ENCODE measurements at regions not wholly inside any gene's neighbourhood (a gene's known extent, or its start where the extent isn't known, plus 50 kb on each side); places are given as distances from the start of the nearest gene placed in this dataset.

DNA sequence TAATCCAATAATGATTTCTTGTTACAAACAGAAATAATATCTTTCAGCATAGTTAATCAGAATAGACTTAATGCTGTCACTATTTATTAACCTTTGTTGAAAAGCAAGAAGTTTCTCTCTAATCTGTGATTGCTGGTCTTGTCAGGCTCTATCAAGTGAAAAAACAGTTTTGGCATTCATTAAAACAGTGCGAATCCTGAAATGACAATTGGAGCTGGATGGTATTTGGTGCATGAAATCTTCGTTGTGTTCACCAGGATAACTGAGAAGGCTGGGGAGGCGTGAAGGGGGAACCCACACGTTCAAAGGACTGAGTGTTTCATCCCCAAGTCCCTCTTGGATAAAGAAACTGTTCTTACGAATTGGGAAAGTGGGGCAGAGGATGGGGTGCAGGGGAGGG is 190.2 kb upstream of the MYL2 start:
- no peak for DNase-seq (ENCODE audit: low spot score)

DNA sequence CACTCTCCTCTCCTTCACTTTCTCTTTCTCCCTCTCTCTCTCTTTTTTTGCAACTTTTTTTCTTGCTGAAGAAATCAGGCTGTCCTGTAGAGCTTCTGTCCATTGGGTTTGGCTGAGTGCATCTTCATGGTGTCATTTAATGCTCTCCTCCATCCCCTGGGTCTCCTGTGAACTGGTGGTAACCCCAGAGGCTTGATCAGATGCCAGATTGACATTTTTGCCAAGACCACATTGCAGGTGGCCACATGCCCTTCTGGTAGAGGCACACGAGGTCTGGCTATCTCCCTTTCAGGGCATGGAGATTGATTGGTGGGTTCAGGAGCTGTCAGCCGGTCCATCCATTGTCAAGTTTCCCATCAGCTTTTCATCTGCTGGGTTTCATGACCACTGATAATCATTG is 188.3 kb upstream of the MYL2 start:
- DNase-seq (ENCODE audit: low spot score) = no peak

DNA sequence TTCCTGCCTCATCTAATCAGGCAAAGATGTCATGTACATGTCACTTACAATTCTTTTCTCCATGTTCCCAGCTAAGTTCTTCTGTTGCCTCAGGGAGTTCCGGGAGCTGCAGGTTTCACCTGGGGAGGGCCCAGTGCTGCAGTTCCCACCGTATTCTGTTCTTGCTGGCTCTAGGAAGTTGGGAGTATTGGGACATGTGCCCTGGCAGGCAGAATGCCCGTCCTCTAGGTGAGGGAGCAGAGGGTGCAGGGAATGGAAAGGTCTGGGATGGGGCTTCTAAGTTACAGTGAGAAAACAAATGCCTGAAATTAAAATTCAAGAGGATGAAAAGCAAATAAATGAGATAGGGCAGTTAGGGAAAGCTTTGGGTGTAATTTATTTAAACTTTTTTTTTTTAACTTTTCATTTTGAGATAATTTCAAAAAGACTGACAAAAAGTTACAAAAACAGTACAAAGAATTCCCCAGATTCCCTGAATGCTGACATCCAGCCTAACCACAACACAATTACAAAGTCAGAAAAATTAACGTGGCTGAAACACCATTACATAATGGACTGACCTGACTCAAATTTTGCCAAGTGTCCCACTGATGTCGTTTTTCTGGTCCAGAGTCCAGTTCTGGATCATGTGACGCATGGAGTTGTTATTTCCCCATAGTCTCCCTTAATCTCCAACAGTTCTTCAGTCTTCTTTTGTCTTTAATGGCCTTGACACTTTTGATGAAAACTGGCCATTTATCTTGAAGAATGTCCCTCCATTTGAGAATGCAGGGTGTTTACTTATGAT is 187.2 kb upstream of the MYL2 start:
- no peak for DNase-seq (ENCODE audit: low spot score)

DNA sequence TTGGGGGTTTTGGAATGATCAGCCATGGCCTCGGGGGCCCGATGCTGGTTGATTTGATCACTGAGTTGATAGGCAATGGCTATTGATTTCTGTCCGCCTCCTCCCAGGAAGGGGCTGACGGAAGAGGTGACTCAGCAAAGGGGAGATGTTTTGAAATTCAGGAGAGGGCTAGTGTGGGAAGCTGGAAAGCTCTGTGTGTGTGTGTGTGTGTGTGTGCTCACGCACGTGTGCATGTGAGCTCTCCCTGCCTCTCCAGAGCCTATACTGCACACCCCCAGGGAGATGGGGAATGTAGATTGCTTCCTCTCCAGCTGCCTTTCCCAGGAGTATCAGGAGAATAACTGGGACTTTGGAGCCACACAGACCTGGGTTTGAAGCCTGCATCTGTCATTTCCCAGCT is 184.9 kb upstream of the MYL2 start:
- no peak for DNase-seq (ENCODE audit: low spot score)

DNA sequence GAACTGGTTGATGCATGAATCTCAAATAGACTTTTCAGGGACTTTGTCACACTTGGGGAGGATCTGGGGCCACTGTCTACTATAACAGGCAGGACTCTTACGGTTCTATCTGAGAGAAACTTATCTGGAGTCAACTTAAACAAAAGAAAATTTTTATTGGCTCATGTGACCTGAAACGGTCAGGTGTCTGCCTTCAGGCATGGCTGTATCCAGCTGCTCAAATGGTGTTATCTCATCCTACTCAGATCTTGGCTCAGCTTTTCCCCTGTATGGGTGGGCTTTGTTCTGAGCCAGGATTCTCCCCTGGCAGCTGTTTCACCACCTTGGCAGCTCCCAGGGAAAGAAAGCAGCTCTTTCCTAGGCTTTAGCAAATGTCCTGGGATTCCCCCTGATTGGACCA is 183.2 kb upstream of the MYL2 start:
- DNase-seq (ENCODE audit: low spot score) = no peak

DNA sequence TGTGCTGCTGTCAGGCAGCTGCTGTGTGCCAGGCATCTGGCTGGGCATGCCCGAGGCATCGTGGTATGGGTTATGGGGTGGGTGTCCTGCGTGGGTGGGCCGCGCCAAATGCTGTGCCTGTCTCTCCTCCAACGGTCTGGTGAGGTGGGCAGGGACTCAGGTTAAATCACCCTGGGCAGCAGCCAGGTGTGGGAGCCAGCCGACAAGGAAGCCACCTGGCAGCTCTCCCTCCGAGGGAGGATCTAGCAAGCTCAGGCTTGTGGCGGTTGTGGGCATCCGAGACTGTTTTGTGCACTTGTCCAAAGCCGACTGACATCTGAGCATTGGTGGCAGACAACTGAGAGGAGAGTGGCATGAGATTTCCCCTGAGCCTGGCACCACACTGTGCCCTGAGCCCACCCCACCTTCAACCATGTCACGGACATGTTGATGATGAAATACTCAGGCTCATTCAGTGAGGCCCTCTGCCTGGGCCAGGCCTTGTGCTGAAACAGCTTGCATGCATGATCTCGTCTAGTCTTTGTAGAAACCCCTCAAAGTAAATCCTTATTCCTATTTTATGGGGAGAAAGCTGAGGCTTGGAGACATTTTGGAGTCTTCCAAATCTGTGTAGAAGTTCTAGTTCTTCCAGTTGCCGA is 181.8 kb upstream of the MYL2 start:
- no peak for DNase-seq (ENCODE audit: low spot score)

DNA sequence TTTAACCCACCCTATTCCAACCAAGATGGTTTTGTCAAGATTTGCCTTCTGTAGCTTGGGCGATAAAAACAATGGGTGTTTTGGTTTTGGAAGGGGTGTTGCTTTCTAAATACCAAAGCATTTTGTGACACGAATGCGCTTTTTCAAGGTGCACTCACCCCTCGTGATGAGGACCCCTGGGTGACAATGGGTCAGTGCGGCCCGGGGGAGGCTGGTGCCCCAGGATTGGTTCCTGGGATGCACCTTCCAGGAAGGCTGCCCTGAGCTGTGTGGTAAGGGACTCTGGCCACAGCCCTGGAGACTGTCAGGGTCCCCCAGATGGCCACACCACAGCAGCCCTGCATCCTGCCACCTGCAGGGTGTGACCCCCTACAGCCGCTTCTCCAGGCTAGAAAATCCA is 180.6 kb upstream of the MYL2 start:
- no peak for DNase-seq (ENCODE audit: low spot score)

DNA sequence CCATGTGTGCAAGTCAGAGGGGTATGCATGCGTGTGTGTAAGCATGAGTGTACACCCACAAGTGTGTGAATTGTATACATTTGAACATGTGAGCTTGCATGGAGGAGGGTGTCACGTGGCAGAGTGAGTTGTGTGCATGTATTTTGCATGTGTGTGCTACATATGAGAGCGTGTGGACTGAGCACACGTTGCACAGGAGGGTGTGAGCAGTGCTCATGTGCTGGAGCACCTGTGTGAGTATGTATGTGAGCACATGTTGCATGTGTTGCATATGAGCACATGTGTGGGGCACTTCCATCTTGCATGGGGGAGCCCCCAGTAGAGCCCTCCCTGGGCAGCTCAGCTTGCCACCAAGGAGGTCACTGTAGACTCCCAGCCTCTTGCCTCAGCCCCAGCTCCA is 180.2 kb upstream of the MYL2 start:
- no peak for DNase-seq (ENCODE audit: low spot score)

DNA sequence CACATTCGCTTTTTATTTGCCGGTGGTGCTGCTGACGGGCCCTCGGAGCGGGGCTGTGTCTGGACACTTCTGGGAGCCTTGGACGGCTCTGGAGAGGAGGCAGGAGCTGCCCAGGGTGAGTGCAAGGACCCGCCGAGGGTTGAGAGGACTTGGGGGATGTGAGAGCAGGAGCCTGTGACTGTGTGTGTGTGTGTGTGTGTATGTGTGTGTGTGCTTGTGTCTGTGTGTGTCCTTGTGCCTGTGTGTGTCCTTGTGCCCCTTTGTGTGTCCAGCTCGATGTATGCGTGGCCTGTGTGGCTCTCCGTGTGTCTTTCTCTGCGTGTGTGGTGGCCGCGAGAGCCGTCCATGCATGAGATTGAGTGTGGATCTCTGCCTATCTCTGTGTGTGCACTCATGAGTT is 179.6 kb upstream of the MYL2 start:
- no peak for DNase-seq (ENCODE audit: low spot score)

DNA sequence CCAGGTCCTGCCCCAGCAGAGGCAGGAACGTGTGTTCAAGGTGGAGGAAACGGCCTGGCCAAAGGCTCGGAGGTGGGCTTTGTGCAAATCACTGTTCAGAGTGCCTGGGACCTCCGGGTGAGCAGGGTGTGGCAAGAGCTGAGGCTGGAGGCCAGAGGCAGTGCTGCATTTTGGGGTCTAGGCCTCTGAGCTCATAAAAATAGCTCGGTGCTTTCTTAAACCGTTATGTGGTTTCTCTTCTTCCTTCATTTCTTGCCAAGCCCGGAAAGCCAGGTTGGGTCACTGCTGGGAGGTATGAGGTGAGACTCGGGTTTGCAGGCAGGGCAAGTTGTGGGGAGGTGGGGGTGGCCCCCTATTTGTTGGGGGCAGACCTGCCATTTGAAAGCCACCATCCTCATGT is 178.8 kb upstream of the MYL2 start:
- no peak for DNase-seq (ENCODE audit: low spot score)

DNA sequence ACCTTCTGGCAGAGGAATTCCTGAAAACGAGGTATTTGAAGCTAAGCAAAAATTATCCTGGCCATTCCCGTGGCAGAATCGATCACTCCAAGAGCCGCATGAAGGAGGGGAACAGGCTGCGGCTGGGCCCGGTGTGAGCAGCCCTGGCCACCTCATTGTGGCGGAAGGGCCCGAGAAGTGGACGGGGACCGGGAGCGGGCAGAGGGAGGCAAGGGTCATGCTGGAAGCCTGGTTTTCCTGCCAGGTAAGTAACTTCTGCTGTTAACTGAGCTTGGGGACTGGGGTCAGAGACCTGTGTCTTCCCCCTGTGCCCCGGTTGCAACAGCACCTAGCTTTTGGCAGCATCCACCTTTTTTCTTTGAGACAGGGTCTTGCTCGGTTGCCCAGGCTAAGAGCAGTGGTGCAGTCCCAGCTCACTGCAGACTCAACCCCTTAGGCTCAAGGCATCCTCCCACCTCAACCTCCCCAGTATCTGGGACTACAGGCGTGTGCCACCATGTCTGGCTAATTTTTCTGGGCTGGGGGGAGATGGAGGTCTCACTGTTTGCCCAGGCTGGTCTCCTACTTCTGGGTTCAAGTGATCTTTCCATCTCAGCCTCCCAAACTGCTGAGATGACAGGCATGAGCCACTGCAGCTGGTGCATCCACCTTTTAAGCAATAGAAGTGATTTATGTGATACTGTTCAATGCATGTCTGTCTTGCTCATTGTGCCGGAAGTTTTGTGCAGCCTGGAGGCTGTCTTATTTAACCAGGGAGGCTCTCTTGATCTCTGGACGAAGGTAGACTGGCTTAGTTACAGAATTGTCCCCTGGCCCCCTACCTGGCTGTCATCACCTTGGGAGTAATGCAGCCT is 174.0 kb upstream of the MYL2 start:
- DNase-seq (ENCODE audit: low spot score) = no peak

DNA sequence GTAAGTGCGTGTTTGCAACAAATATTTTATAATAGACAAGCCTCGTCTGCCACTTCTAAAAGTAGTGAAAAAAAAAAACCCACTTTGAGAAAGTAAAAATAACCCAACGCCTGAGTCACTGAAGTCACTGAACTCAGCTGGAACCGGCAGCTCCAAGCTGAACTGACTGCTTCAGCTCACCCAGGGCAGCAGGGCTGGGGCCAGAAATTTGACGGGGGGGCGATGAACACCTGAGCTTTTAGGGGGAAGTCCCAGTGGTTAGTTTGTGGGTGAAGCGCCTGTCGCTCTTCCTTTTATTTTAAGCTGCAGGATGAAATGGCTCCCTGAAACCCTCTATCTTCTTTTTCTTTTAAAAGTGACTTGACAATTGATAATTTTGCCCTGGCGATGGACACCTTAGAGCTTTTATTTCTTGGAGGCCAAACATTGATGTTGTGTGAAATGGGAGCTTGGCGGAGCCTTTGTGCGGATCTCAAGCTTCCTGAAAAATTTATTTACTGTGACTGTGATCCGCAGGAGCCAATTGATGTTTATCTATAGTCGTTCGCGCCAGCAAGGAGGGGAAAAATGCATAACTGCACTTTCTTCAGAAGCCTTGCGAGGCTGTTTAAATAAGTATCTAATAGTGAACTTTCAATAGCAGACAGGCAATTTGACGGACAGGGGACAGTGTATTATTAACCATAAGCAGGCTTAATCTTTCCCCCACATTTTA is 173.2 kb upstream of the MYL2 start:
- no peak for DNase-seq (ENCODE audit: low spot score)

DNA sequence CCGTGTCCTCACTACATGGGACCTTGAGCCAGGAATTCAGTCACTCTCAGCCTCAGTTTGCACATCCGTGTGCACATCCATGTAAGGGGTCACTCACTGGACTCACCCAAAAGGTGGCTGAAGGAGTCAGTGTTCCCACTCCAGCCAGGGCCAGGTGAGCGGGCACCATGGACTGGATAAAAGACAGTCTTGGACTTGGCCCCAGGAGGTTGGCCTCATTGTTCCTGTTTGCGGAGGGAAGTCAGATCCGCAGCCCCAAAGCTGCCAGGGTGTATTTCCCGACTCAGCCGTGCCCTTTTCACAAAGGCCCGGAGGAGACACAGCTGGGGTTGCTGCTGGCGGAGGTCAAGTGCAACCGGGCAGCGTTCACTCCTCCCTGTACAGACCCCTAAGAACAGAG is 170.7 kb upstream of the MYL2 start:
- DNase-seq (ENCODE audit: low spot score) = no peak

DNA sequence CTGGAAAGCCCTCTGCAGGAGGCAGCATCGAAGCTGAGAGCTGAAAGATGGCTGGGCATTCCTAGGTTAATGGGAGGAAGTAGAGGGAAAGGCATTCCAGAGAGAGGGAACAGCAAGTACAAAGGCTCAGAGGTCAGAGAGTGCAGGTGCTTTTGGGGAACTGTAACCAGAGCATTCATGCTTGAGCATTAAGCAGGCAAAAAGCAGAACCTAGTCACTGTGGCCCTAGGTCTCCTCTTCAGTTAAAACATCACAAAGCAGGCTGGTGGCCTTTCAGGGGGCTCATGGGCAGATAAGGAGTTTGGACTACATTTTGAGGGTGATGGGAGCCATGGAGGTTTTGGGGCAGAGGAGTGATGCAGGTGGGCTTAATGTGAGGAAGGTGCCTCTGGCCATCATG is 169.2 kb upstream of the MYL2 start:
- no peak for DNase-seq (ENCODE audit: low spot score)

DNA sequence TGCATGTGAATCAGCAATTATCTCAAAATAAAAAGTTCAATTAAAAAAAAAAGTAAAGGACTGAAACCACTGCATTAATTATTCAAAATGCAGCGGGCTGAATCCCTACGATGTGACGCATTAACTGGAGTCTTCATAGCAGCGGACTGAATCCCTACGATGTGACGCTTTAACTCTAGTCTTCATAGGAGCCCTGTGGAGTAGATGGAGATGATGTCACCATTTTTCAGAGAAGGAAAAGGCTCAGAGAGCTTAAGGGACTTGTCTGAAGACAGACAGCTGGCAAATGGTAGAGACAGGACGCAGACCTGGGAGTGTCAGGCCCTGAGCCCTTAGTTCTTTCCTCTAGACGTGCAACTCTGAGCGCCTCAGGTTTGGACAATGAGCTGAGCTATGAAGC is 168.0 kb upstream of the MYL2 start:
- no peak for DNase-seq (ENCODE audit: low spot score)

DNA sequence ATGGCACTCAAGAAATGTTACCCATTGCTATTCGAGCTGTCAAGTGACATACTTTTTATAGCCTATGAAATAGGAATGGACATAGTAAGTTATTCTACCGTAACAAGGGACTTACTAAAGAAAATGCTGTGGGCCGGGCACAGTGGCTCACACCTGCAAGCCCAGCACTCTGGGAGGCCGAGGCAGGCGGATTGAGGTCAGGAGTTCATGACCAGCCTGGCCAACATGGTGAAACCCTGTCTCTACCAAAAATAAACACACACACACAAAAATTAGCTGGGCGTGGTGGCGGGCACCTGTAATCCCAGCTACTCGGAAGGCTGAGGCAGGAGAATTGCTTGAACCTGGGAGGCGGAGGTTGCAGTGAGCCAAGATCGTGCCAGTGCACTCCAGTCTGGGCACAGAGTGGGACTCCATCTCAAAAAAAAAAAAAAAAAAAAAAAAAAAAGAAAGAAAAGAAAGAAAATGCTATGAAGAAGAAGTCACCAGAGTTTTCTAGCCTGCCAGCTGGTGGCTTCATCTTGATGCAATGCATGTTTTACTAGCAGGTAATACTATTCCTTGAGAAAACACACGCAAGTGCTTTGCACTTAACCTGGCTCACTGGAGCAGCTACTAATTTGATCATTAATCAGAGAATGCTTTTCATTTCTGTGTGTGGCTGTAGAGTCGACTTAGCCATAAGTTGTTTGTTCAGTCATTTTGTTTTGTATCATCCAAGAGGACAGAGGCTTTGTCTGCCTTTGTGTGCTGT is 166.7 kb upstream of the MYL2 start:
- DNase-seq (ENCODE audit: low spot score) = no peak

DNA sequence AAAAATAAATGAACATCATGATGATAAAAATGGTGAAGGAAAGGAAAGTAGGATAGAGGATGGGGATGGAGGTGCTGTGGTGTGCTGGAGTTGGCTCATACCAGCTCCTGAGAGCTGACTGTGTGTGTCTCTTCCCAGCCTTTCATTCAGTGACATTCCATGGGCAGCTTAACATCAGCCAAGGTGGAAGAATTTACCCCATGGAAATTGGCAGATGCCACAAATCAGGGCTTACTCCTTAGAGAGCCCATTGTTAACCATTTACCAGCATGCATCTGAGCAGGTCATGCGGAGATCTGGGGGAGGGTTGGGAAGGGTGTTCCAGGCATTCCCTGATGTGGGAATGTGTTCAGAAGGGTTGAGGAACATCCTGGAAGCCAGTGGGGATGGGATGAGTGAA is 164.7 kb upstream of the MYL2 start:
- no peak for DNase-seq (ENCODE audit: low spot score)

DNA sequence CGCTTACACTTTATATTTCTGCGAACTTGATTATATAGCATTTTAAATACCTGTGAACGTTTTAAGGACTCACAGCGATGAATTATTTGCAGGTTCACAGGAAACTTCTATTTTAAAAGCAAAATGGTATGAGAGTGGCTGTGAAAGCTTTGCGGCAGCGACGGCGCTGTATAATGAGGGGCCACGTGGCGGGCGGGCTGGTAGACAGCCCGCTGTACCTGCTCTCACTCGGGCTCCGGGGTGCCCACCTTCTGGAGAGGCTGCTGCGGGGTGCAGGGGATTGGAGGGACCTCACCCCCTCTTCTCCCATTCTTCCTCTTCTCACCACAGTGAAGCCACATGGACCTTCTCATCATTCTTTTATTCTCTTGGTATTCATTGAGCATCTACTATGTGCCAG is 164.2 kb upstream of the MYL2 start:
- DNase-seq (ENCODE audit: low spot score) = no peak

DNA sequence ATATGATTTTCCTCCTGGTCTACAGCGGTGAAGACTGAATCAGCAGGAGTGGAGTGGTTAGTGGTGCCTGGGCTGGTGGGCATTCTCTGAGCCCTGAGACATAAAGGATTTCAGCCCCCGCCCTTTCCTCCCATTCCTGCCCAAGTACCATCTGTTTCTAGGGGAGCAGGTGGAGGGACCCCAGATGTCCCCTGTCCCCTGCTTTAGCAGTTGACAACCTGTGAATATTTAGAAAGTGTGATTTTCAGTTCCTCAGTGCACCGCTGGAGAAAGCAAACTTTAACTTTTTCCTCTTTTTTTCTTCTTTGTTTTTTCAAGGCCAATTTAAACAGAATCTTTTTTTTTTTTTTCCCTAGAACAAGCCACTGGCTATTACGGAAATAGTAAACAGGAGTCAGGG is 163.8 kb upstream of the MYL2 start:
- DNase-seq (ENCODE audit: low spot score) = no peak

DNA sequence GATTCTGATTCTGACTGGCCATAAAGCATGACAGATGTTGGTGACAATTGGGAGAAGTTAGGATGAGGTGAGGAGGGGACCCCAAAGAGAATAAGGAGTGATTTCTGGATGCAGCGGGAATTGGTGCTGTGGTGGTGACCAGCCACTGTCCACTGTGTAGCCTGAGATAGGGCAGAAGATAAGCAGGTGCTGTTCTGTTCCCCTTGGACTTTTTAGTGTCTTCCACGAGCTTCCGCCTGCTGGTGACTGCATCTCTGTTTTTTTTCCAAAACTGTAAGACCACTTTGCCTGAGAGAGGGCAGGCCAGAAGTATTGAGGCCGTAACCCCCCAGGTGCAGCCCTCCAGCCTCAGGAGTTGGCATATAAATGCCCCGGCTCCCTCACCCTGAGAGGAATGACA is 161.2 kb upstream of the MYL2 start:
- no peak for DNase-seq (ENCODE audit: low spot score)

DNA sequence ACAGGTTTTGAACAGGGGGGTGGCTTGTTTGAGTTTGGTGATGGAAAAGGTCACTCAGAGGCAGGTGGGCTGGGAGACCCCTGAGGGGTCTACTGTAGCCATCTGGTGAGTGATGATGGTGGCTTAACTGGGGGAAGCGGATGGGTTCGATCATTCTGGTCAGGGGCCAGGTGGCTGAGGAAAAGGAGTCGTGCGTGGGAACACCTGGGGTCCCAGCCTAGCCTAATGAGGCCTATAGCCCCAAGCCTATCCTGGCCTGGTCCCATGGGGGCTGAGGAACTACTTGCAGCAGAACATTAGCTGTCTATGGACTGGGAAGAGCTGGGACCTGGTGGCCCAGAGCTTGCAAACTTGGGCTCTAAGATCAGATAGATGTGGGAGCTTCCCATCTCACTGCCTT is 158.4 kb upstream of the MYL2 start:
- DNase-seq (ENCODE audit: low spot score) = no peak

All from kidney capillary endothelial cell (primary cell).